ENCODE measurements at regions not wholly inside any gene's neighbourhood (a gene's known extent, or its start where the extent isn't known, plus 50 kb on each side); places are given as distances from the start of the nearest gene placed in this dataset.

DNA sequence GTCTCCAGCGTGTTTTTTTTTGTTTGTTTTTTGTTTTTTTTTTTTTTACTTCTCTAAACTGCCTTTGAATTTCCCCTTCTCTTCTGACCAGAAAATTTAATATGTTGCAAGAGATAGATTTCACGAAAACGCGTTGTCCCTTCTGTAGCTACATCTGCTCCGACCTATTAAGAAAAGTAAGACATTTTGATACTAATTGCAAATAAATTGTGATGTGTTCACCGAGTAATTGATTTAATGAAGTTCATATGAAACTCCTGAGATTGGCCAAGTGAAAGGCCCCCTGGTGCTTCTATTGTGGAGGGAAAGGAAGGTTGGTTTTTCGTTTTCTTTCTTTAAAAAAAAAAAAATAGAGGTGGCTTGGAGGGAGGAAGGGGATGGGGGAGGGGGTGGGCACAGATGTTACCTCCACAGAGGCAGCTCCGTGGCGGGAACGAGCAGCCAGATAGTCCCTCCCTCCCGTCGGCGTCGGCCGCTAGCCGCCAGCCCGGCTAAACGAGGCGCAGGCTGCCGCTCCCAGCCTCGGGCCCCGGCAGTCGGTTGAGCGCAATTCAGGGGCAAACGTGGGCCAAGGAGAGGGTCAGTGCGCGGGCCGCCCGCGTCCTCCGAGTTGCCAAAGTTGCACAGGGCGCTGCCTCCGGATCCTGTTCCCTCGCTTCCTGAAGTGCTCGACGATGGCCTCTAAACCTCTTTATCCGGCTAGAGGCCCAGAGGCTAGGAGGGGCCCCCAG is 139.1 kb upstream of the ZIC3 start (continued):
- TF ChIP-seq ZBTB21 (CRISPR knock-in tag; IDR thresholded peaks at IDR 0.05; ENCODE audit: borderline replicate concordance), result no peak
- TF ChIP-seq MXD4 (CRISPR knock-in tag; IDR thresholded peaks at IDR 0.05; ENCODE audit: borderline replicate concordance), result no peak
- TF ChIP-seq TP53 (CRISPR knock-in tag; IDR thresholded peaks at IDR 0.05), result no peak
- TF ChIP-seq PRRX2 (CRISPR knock-in tag; IDR thresholded peaks at IDR 0.05), result no peak
- no peak for TF ChIP-seq RORB (CRISPR knock-in tag; IDR thresholded peaks at IDR 0.05)
- no peak for TF ChIP-seq IRF2 (CRISPR knock-in tag; IDR thresholded peaks at IDR 0.05; ENCODE audit: borderline replicate concordance, low read depth)

- POLR2A ChIA-PET, result no interaction called here
- no peaks in the 10 kb centered on the region for H3K36me3 Mint-ChIP-seq
- H3K4me3 Mint-ChIP-seq, result peak overlapping the region; percentile 77
- no peaks in the 10 kb centered on the region for H3K9me3 Mint-ChIP-seq
- H3K27ac Mint-ChIP-seq, result no peak overlapping the region
- H3K27me3 Mint-ChIP-seq (ENCODE audit: low read depth), result peaks cover 62% of the 10 kb centered on the region
- no peak for TF ChIP-seq HMGXB4 (CRISPR knock-in tag; IDR thresholded peaks at IDR 0.05)
- TF ChIP-seq FOXP1 (CRISPR knock-in tag; IDR thresholded peaks at IDR 0.05; ENCODE audit: borderline replicate concordance), result no peak
- no peak for TF ChIP-seq ARID4B (CRISPR knock-in tag; IDR thresholded peaks at IDR 0.05; ENCODE audit: borderline replicate concordance)
- TF ChIP-seq JUN (CRISPR knock-in tag; IDR thresholded peaks at IDR 0.05), result no peak
- TF ChIP-seq, protein P1, sequence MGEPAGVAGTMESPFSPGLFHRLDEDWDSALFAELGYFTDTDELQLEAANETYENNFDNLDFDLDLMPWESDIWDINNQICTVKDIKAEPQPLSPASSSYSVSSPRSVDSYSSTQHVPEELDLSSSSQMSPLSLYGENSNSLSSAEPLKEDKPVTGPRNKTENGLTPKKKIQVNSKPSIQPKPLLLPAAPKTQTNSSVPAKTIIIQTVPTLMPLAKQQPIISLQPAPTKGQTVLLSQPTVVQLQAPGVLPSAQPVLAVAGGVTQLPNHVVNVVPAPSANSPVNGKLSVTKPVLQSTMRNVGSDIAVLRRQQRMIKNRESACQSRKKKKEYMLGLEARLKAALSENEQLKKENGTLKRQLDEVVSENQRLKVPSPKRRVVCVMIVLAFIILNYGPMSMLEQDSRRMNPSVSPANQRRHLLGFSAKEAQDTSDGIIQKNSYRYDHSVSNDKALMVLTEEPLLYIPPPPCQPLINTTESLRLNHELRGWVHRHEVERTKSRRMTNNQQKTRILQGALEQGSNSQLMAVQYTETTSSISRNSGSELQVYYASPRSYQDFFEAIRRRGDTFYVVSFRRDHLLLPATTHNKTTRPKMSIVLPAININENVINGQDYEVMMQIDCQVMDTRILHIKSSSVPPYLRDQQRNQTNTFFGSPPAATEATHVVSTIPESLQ (CRISPR knock-in tag; IDR thresholded peaks at IDR 0.05), result no peak
- no peak for TF ChIP-seq ETV6 (CRISPR knock-in tag; IDR thresholded peaks at IDR 0.05)
- TF ChIP-seq NR1H2 (CRISPR knock-in tag; IDR thresholded peaks at IDR 0.05), result no peak
- no peak for TF ChIP-seq NR2C2 (CRISPR knock-in tag; IDR thresholded peaks at IDR 0.05)
- no peak for TF ChIP-seq MXD4 (CRISPR knock-in tag; IDR thresholded peaks at IDR 0.05; ENCODE audit: borderline replicate concordance)
- no peak for TF ChIP-seq CREB1 (CRISPR knock-in tag; IDR thresholded peaks at IDR 0.05)
- no peak for TF ChIP-seq ATF1 (CRISPR knock-in tag; IDR thresholded peaks at IDR 0.05)
- TF ChIP-seq TEAD1 (CRISPR knock-in tag; IDR thresholded peaks at IDR 0.05), result no peak
- TF ChIP-seq, protein P2, sequence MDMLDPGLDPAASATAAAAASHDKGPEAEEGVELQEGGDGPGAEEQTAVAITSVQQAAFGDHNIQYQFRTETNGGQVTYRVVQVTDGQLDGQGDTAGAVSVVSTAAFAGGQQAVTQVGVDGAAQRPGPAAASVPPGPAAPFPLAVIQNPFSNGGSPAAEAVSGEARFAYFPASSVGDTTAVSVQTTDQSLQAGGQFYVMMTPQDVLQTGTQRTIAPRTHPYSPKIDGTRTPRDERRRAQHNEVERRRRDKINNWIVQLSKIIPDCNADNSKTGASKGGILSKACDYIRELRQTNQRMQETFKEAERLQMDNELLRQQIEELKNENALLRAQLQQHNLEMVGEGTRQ (CRISPR knock-in tag; IDR thresholded peaks at IDR 0.05), result no peak
- no peak for TF ChIP-seq GRHL2 (CRISPR knock-in tag; IDR thresholded peaks at IDR 0.05; ENCODE audit: insufficient replicate concordance, severe bottlenecking)
- no peak for TF ChIP-seq ZNF138 (CRISPR knock-in tag; conservative IDR thresholded peaks at IDR 0.05)
- TF ChIP-seq RORB (CRISPR knock-in tag; IDR thresholded peaks at IDR 0.05), result no peak
- no peak for TF ChIP-seq ESRRA (CRISPR knock-in tag; IDR thresholded peaks at IDR 0.05; ENCODE audit: borderline replicate concordance)
- no peak for TF ChIP-seq EMX1 (CRISPR knock-in tag; IDR thresholded peaks at IDR 0.05)
- no peak for TF ChIP-seq GABPB1 (CRISPR knock-in tag; IDR thresholded peaks at IDR 0.05)
- DNase-seq (ENCODE audit: low spot score) (no peak), ATAC-seq (no peak)
- CTCF ChIA-PET, result no interaction called here
- peaks cover 36% of the 10 kb centered on the region for H3K4me1 Mint-ChIP-seq
Observed at GRCh38 chrX:137425986-137426385, 139.9 kb upstream of the ZIC3 start.
